Astrocyte of the cerebellum (primary cell): ENCODE measurements at regions not wholly inside any gene's neighbourhood (a gene's known extent, or its start where the extent isn't known, plus 50 kb on each side); places are given as distances from the start of the nearest gene placed in this dataset.

Source experiments
- DNase-seq: peaks from one replicate; pipeline ENCODE4 v3.0.0-alpha.2; 2011; ENCODE audit warnings: low read depth
- H3K4me3 ChIP-seq: 2 replicates; pipeline ENCODE4 v1.5.1; 2011; ENCODE audit warnings: mild to moderate bottlenecking, low read depth, low read length, moderate library complexity
- in situ Hi-C: cut with HindIII; loops from 2 replicates; pipeline ENCODE4 v1.10.0; 2017; ENCODE audit warnings: low sequenced_read_pairs
- TF ChIP-seq, protein P1 (sequence below): IDR thresholded peaks from 2 replicates; pipeline ENCODE4 v1.5.1; 2012; ENCODE audit warnings: low read length, low read depth, moderate library complexity, mild to moderate bottlenecking; ENCODE audit errors: missing control alignments

GRCh38 chr4:171181090-171181489 lies 632.1 kb upstream of the GALNTL6 start:
- no peak overlapping the region for H3K4me3 ChIP-seq
- no peak for DNase-seq
- TF ChIP-seq, protein P1, sequence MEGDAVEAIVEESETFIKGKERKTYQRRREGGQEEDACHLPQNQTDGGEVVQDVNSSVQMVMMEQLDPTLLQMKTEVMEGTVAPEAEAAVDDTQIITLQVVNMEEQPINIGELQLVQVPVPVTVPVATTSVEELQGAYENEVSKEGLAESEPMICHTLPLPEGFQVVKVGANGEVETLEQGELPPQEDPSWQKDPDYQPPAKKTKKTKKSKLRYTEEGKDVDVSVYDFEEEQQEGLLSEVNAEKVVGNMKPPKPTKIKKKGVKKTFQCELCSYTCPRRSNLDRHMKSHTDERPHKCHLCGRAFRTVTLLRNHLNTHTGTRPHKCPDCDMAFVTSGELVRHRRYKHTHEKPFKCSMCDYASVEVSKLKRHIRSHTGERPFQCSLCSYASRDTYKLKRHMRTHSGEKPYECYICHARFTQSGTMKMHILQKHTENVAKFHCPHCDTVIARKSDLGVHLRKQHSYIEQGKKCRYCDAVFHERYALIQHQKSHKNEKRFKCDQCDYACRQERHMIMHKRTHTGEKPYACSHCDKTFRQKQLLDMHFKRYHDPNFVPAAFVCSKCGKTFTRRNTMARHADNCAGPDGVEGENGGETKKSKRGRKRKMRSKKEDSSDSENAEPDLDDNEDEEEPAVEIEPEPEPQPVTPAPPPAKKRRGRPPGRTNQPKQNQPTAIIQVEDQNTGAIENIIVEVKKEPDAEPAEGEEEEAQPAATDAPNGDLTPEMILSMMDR = no peak
- in situ Hi-C loops = no loop called here

- no peak for DNase-seq
- no peak overlapping the region for H3K4me3 ChIP-seq
- in situ Hi-C loops = no loop called here
- TF ChIP-seq, protein P1 = no peak
Observed at GRCh38 chr4:171170671-171171070, 642.5 kb upstream of the GALNTL6 start.

- DNase-seq = no peak
- TF ChIP-seq, protein P1 = no peak
- no peak overlapping the region for H3K4me3 ChIP-seq
- in situ Hi-C loops = no loop called here
Observed at GRCh38 chr4:171169396-171169795, 643.8 kb upstream of the GALNTL6 start.

GRCh38 chr4:171162478-171162877 lies 650.7 kb upstream of the GALNTL6 start:
- DNase-seq = no peak
- in situ Hi-C loops = no loop called here
- no peak overlapping the region for H3K4me3 ChIP-seq
- TF ChIP-seq, protein P1 = no peak

- in situ Hi-C loops = no loop called here
- TF ChIP-seq, protein P1 = no peak
- no peak overlapping the region for H3K4me3 ChIP-seq
- DNase-seq = no peak
Observed at GRCh38 chr4:171157462-171158082, 655.6 kb upstream of the GALNTL6 start.

DNA sequence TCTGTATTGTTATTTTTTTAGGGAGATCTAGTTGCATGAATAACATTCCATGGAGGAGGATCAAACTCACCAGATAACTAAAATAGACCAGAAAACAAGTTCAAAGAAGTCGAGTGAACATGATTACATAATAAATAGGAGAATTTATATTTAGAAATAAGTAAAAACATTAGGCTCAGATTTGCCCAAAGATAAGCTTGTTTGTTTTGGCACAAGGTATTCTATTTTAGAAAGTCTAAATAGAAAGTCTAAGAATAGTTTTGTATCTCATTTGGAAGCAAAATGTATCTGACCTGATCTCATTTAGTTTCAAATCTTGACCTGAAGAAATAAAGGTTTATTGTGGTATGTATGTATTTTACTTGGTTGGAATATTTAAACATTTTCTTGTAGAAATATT lies 670.6 kb upstream of the GALNTL6 start:
- H3K4me3 ChIP-seq = no peak overlapping the region
- no peak for DNase-seq
- TF ChIP-seq, protein P1 = no peak
- in situ Hi-C loops = no loop called here
